SK-N-SH (cell line): ENCODE measurements at regions not wholly inside any gene's neighbourhood (a gene's known extent, or its start where the extent isn't known, plus 50 kb on each side); places are given as distances from the start of the nearest gene placed in this dataset.

Experiments used
- CTCF ChIP-seq: fragments of 200-600 bp; sonication (generic); IDR thresholded peaks from 2 replicates; pipeline ENCODE4 v1.6.1; 2017; ENCODE audit warnings: antibody characterized with exemption, mild to moderate bottlenecking, moderate library complexity
- FOXJ3 ChIP-seq: sonication (generic); formaldehyde crosslinking; IDR thresholded peaks from 2 replicates; pipeline ENCODE4 v1.5.1; 2020; ENCODE audit warnings: mild to moderate bottlenecking, missing genetic modification reagents
- GABPA ChIP-seq: IDR thresholded peaks from 2 replicates; pipeline ENCODE4 v1.4.0; 2012; ENCODE audit warnings: low read depth, mild to moderate bottlenecking
- MAX ChIP-seq: IDR thresholded peaks from 2 replicates; pipeline ENCODE4 v1.4.0; 2012; ENCODE audit warnings: low read depth
- TAF1 ChIP-seq: IDR thresholded peaks from 2 replicates; pipeline ENCODE4 v1.6.1; 2012; ENCODE audit warnings: low read depth, mild to moderate bottlenecking, low read length, moderate library complexity, borderline replicate concordance
- USF1 ChIP-seq: IDR thresholded peaks from 2 replicates; pipeline ENCODE4 v1.4.0; 2012; ENCODE audit warnings: low read depth, borderline replicate concordance

GRCh38 chr11:103546236-103546635 is 437.0 kb downstream of the DYNC2H1 start:
- no peak for TF ChIP-seq CTCF
- TF ChIP-seq MAX, result no peak
- TF ChIP-seq USF1, result no peak
- no peak for TF ChIP-seq GABPA
- TF ChIP-seq TAF1, result no peak
- no peak for TF ChIP-seq FOXJ3
